HG02938 (cell line): ENCODE measurements at regions not wholly inside any gene's neighbourhood (a gene's known extent, or its start where the extent isn't known, plus 50 kb on each side); places are given as distances from the start of the nearest gene placed in this dataset.

Experiments
- ATAC-seq: cut with Tn5 transposase; IDR thresholded peaks from one replicate; pipeline ENCODE4 v1.9.1; 2021; ENCODE audit warnings: mild to moderate bottlenecking, moderate library complexity; ENCODE audit not compliant: unreplicated experiment

DNA sequence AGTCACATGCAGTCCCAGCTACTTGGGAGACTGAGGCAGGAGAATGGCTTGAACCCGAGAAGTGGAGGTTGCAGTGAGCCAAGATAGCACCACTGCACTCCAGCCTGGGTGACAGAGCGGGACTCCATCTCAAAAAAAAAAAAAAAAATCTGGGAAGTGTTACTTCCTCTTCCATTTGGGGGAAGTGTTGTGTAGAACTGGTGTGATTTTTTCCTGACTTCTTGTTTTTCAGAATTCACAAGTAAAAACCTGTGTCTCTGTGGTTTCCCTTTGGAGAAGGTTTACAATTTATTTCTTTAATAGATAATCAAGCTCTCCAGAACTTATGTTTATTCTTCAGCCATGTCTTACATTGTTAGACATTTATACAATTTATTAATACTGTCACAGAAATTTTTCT, 396.1 kb downstream of the BRD1 start:
- no peak for ATAC-seq

DNA sequence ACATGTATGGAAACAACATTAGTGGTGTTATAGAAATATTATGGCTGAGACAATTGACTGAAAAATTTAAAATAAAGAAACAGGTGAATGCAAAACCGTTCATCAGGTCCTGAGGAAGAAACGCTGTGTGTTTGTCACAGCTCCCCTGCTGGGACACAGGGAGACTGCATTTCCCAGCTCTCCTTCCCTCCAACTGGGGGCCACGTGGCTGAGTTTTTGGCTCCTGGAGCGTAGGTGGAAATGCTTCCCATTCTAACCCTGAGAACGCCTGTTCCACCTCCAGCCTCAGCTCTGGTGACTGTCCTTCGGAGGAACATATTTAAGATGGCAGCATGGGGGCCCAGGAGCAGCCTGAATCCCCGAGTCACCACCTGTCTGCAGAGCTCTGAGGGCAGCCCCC, 398.6 kb downstream of the BRD1 start:
- no peak for ATAC-seq

DNA sequence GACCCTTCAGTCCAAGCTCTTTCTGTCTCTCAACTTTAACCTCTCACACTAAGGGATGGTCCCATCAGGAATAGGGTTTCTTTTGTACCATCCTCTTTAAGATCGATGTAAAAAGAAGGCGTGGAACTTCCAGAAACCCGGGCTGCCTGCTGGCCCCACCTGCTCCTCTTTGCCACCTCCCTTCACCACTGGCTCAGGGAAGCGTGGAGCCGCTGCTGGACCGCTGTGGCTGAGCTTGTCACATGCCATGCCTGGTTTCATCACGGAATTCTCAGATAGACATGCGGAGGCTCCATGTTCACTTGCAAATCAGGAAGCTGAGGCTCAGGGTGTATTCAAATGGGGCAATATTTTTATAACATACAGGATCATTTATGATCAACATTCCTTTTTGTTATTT, 399.7 kb downstream of the BRD1 start:
- ATAC-seq = no peak

DNA sequence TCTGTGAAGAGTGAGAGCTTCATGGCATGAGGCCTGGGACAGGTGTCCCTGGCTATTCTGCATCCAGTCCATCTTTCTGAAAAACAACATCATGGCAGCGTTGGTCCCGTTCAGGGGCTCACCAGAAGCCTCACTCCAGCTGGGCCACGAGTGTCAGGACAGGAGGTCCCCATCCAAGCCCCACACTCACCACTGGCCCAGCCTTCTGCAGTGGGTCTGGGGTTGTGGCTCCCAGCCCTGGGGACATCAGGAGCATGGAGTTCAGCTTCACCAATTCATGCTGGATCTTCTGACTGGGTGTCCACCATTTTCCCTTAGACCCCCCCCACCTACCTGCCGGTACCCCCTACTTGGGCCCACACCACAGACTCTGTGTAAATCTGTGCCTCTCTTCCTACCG, 400.3 kb downstream of the BRD1 start:
- ATAC-seq = no peak

DNA sequence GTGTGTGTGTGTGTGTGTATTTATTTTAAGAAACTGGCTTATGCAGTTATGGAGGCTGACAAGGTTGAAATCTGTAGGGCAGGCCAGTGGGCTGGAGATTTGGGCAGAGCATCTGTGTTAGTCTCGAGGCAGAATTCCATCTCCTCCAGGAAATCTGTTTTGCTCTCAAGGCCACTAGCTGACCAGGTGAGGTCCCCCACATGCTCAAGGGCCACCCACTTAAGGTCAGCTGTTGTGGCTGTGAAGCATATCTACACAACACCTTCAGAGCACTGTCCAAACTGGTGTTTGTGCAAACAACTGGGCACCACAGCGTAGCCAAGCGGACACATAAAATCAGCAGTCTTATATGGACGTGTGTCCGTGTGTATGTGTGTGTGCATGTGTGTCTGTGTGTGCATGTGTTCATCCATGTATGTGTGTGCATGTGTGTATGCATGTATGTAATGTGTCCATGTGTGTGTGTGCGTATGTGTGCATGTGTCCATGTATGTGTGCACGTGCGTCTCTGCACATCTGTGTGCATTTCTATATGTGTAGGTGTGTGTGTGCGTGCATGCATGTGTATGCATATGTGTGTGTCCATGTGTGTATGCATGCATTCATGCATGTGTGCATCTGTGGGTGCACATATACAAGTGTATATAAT, 400.9 kb downstream of the BRD1 start:
- ATAC-seq = no peak

DNA sequence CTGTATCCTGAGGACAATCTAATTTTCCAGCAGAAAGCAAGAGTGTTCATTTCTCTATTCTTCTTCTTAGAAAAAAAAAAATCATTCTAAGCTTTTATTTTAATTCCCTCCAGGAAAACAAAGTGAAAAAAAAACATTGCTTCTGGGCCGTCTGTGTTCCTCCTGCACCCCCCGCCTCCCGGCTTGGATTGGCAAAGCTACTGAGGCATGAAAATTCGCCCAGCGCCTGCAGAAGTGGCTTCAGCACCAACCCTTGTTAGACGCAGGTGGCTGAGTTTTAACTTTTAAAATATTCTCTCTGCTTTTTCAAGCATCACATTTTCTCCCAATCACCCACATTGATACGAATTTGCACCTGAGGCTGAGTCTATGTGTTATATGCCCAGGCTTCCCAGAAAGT, 401.6 kb downstream of the BRD1 start:
- ATAC-seq = no peak

DNA sequence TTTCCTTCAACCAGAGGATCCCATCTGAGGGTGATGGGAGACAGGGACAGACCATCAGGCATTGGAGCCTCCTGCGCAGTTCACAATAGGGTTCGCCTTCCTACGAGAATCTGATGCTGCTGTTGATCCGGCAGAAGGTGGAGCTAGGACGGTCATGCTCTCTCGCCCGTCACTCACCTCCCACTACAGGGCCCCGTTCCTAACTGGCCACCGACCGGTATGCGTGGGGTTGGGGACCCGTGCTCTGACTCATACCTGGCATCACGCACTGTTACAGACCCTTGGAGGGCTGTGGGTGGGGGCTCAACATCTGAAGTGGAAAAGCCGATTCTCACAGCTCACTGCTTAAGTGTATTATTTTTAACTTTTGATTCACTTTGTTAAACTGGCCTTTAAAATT, 402.3 kb downstream of the BRD1 start:
- ATAC-seq = no peak

DNA sequence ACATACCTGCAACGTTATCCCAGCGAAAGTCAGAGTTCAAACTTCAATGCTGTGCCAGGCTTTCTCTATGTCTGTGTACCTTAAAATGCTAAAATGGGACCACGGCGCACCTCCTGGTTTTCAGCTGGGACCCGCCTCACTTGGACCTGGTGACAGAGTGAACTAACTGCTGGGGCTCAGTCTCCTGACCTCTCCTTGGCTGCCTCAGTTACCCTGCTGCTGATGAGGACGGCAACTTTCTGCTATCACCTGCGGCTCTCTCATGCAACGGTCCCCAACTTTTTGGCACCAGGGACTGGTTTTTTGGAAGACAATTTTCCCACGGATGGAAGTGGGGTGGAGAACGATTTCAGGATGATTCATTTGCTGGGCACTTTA, 402.8 kb downstream of the BRD1 start:
- ATAC-seq = no peak

DNA sequence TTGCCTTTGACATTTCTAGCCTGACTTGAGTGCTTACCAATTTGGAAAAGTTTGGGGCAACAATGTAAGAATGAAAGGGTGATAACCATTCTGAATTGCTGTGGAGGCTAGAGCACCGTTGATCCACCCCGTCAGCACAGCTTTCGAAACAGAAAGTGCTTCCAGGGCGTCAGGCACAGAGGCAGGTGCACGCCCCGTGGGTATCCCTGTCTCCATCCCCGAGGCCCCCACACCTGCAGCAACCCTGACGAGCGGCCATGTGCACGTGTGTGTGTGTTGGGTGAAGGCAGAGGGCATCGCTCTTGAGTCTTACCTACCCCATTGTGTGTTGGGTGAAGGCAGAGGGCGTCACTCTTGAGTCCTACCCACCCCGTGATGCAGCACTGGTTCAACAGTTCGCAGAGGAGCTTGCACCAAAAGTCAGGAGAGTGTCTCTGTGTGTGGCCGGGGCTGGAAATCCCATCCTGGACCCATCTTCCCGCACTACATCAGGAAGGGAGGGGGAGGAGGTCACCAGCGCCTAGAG, 404.5 kb downstream of the BRD1 start:
- no peak for ATAC-seq

DNA sequence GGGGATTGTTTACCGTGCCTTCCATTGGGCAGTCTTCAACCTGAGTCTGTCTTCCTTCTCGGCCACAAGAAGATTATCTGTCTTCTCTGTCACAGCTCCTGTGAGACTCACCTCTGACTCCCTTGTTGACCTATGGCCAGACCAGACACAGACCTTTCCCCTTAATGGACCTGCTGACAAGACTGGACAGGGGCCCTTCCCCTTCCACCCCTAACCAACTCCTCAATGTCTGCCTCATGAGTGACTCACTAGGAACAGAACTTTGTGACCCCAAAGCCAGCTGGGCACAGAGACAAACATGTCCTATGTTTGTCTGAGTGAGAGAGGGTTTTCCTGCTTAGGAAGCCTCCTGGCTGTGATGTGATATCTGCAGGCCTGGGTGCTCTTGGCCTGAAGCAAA, 405.0 kb downstream of the BRD1 start:
- no peak for ATAC-seq

DNA sequence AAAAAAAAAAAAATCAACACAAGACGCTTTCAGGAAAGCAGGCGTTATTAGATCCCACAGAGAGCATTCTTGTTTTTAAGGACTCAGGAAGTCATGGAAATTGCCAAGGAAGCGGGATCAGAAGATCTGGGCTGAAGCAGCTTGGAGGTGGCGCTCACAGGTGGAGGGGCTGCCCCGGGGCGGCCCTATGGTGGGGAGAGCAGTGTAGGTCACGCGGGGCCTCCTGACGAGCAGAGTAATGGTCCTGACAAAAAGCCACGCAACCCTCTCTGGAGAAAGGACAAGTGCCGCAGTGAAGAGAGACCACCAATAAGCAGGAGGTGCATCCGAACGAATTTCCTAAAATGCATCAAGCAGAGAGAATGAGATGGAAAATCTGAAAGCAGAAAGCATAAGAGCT, 407.0 kb downstream of the BRD1 start:
- no peak for ATAC-seq

DNA sequence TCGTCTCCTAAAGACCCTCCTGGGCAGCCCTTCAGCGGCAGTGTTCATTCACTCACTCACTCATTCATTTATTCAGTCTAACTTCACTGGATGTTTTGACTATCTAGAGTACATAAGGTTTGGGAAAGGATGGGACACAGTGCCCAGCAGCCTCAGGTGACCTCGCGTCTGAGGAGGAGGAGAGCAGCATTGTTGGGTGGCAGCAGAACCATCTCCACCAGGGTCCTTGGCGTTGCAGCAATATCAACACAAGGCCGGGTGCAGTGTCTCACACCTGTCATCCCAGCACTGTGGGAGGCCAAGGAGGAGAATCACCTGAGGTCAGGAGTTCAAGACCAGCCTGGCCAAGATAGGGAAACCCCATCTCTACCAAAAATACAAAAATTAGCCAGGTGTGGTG, 408.0 kb downstream of the BRD1 start:
- no peak for ATAC-seq

DNA sequence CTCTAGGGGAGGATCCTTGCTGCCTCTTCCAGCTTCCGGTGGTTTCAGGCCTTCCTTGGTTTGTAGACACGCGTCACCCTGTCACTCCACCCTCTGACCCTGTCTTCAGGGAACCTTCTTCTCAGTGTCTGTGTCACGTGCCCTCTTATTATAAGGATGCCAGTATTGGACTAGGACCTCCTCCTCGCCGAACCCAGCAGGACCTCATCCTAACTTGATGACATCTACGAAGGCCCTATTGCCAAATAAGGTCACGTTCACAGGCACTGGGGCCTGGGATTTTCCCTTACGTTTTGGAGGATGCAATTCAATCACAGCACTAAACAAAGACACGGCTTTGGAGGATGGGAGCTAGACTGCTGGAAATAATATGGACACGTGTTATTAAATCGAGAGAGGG, 408.7 kb downstream of the BRD1 start:
- no peak for ATAC-seq

DNA sequence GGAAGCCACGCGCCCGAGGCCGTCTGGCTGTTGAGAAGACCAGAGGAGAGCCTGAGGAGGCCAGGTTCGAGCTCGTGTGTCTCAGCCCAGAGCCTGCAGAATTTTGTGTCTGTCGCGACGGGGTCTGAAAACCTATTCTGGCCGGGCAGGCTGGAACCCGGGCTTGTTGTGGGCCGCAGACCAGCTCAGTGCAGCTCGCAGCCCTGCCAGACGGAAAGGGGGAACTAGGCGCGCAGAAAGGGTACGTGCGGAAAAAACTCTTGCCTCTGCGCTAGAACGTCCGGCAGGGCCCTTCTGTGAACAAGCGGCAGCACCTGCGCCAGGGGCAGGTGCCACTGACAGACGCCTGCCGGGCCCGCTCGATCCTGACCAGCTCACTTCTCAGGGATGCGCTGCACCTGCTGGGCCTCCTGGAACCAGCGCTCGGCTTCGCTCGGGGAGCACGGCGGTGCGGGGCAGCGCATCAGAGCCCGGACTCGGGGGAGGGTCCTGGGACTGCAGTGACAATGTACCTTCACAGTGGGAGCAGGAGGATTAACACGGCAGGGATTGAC, 409.3 kb downstream of the BRD1 start:
- ATAC-seq = no peak

DNA sequence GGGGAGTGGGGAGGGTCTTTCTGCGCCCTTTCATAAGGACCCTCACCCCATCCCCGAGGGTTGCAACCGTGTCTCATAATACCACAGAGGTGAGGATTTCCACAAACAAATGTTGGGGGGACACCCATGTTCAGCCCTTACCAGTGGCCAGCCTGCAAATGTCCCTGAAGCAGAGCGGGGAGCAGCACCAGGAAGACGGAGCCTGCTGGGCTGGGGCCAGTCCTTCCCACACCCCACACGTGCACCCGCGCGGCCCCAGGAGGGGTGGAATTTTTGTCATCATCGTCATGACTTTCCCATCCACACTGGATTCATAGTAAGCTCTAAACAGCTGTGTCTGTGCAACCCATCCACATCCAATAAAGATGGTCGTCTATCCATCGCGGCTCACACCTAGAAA, 409.8 kb downstream of the BRD1 start:
- ATAC-seq = no peak

DNA sequence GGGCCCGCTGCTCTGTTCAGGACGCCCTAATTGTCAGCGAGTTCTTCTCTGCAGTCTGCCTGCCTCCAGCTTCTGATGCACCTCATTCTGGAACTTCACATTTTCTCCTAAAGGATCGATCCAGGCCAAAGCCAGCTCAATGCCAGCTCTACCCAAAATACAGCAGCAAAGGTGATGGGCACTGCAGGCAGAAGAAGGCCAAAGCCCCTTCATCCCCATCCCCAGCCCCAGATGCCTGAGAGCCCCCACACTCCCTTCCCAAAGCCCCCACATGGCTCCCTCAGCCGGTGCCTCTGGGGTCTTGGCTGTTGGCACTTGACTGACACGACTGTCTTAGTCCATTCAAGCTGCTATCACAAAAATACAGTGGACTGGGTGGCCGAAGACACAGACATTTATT, 410.3 kb downstream of the BRD1 start:
- no peak for ATAC-seq

DNA sequence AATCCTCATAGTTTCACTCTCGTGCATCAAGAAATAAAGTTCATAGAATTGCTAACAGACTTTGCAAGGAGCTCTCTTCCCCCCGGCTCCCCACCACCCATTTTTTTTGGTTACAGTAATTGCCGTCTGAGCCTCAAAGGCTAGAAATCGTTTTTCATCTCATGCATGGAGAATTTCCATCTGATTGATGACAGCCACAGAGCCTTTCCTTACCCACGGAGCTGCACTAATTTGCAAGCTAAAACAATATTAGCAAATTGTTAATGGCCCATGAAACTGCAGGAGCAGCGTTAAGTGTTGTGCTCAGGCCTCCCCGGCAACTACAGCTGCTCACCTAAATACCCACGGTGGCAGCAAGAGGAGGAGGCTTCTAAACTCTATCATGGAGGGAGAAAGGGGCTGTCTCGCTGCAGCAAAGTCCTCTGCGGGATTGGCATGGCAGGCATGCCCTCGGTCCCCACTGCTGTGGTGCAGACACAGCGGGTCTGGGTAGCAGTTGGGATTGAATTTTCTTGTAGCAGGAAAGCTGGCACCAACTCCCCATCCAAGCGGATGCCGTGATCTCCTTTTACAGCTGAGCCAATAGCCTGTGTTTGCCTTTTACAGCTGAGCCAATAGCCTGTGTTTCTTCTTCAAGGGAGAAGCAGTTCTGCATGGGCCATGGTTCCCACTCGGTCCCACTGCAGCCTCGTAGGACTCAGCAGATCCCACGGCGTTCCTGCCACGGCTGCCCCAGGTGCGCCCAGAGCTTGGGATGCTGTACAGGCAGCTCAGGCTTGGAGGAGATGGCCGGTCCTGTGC, 412.3 kb downstream of the BRD1 start:
- no peak for ATAC-seq

DNA sequence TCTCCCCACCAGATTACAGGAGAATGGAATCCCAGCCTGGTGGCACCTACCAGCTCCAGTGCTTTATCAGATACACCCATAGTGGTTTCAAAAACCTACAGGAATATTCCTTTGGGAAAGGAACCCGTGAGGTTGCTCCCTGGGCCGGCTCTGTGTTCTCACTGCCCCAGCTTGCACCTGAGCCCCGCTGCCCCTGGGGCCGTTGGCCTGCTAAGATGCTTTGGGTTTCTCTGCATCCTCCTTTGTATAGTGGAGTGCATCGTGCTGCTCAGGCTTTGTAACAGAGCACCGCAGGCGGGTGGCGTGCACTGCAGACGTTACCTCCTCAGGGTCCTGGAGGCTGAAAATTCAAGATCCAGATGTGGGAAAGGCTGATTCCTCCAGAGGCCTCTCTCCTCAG, 414.1 kb downstream of the BRD1 start:
- ATAC-seq = no peak

DNA sequence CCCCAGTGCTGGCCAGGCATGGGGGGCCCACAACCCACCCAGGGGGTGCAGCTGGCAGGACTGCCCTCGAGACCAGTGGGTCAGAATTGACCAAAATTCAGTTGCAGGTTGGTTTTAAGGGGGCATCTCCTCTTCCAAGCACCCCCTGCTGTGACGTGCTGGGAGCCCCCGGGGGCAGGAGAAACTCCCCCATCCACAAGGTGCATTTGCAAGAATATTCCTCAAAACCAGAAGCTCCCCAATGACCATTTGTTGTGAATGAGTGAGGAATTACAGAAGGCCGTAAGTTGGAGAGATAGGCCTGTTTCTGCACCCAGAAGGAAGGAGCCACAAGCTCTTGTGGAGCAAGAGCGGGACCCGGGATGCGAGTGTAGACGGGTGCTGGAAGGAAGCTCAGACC, 414.5 kb downstream of the BRD1 start:
- ATAC-seq = no peak

DNA sequence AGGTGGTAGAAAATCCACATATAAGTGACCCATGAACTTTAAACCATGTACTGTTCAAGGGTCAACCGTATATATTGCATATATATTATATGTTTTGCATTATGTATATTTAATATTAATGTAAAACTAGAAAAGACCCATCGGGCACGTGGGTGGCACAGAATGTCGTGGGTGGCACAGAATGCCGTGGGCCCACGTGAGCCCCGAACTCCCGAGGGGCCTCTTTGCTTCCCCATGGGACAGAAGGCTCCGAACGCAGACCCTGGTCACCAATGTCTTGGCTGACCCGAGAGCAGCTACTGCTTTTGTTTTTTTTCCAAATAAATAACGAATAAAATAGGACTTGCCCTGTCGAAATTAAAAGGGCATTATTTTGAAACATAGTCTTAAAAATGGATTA, 415.4 kb downstream of the BRD1 start:
- ATAC-seq = no peak

DNA sequence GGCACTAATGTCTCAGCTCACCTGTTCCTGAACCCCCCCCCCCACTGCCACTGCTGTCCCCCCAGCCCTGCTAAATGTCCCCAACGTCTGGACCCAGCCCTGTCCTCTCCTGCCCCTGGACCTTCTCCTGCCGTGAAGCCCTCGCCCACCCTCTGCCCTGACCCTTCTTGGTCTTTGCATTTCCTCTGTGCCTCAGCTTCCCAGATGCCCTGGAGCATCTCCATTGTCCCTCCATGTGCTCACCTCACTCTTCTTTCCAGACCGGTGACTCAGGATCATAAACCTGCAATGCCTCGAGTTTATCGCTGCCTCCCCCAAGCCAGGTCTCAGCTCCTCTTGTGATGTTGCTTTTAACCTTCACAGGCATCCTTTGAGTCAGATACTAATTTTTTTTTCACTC, 416.4 kb downstream of the BRD1 start:
- no peak for ATAC-seq

DNA sequence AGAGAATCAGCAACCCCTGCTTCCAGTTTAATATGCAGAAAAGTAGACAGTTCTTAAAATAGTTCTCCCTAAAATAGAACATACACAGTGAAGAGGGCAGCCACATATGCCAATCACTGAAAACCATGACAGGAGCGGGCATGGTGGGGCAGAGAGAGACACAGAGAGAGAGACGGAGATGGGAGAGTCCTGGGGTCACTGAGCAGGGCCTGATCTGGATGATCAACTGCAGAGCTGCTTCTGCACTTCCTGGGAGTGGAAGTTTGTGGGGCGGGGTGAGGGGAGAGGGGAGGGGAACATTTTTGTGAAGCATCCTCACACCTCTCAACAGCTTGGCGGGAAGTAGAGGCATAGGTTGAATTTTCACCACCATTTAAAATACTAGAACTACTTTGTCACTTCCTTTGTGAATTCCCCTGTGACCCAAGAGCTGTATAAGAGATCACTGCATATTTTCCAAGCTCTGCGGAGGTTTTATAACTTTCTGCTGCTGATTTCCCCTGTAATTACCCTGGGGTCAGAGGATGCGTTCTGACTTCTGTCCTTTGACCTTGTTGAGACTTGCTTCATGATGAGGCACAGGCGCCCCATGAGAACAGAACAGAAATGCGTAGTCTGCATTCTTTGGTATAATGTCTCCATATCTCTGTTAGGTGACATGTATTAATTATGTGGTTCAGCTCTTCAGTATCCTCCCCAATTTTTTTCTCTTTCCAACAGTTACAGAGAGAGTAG, 419.4 kb downstream of the BRD1 start:
- ATAC-seq = no peak
